ENCODE measurements at regions not wholly inside any gene's neighbourhood (a gene's known extent, or its start where the extent isn't known, plus 50 kb on each side); places are given as distances from the start of the nearest gene placed in this dataset.
"Not testable (repeated sequence)": the region's sequence is repeated elsewhere in the genome, so short reads cannot be mapped to it uniquely, and the experiment has no call there.

DNA sequence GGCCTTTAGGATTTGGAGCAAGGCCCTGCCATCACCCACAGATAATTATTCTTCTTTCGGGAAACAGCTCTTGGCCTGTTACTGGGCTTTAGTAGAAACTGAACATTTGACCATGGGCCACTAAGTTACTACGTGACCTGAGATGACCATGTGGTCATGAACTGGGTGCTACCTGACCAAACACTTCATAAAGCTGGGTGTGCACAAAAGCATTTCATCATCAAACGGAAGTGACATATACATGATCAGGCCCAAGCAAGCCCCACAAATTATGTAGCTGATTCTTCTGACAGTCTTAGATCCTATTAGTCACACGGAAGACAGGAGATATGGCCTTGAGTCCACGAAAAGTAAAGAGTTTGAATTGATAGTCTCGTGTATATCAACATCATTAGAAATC is 130.9 kb upstream of the FBN2 start:
- DNase-seq, result no peak

GRCh38 chr5:128669803-128670202 is 131.8 kb upstream of the FBN2 start:
- DNase-seq, result no peak

DNA sequence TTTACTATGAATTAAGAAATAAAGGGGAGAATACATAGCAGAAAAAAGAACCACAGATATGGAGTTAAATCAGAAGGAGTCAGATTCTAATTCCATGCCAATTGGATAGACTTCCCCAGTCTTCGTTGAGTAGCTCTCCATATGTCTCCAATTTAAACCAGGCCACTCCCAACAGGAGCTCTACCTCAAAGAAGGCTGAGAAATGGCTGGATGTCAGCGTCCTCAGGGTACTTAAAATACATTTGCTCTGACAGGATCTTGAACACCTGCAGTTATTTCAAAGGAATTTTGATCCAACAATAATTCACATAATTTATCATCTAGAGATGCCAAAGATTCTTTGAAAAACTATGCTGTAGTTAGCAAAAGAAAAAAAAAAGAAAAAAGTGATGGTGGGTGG is 133.9 kb upstream of the FBN2 start:
- DNase-seq, result no peak

DNA sequence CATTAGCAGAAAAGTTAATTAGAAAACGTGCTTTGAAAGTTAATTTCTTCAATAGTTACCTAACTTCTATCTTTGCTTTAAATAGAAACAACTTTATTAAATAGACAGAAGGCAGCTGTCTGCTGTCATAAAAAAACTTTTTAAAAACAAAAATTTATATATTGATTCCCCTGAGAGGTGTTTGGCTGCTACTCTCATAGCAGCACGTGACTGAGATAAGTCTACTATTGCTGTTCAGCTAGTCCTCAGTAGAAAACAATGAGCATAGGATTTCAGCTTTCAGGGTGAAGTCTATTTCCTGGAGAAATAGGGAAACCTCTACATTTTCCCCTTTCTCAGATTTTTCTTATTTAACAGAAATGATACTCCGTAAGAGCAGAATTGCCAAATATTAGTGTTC is 135.0 kb upstream of the FBN2 start:
- DNase-seq, result no peak

DNA sequence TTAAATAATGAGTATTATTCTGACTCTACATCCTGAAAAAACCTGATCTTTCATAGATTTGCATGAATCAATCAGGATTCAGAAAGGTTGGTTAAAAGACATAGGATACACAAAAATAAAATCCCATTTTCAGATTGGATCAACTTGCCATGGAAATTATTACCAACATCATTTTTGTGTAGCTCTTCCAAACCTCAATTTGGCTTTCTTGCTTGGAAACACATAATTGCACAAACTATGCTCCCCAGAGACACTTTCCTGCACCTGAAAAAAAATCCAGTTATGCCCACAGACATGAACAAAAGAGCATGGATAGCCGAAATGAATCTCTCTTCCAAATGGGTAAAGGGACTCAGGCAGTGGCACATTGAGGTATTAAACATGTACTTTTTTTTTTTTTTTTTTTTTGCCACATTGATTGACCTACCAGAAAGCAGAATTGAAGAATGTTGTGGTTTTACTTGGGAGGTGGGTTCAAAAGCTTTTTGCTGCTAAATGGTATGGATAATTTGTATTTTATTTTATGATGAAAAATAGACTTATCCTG is 135.4 kb upstream of the FBN2 start:
- no peak for DNase-seq

- no peak for DNase-seq
Measured at GRCh38 chr5:128673970-128674369, 135.9 kb upstream of the FBN2 start.

- peak in 1 of 2 experiments; percentile 19 for DNase-seq
Measured at GRCh38 chr5:128674837-128675446, 136.9 kb upstream of the FBN2 start.

GRCh38 chr5:128681096-128681495 is 143.1 kb upstream of the FBN2 start:
- no peak for DNase-seq

DNA sequence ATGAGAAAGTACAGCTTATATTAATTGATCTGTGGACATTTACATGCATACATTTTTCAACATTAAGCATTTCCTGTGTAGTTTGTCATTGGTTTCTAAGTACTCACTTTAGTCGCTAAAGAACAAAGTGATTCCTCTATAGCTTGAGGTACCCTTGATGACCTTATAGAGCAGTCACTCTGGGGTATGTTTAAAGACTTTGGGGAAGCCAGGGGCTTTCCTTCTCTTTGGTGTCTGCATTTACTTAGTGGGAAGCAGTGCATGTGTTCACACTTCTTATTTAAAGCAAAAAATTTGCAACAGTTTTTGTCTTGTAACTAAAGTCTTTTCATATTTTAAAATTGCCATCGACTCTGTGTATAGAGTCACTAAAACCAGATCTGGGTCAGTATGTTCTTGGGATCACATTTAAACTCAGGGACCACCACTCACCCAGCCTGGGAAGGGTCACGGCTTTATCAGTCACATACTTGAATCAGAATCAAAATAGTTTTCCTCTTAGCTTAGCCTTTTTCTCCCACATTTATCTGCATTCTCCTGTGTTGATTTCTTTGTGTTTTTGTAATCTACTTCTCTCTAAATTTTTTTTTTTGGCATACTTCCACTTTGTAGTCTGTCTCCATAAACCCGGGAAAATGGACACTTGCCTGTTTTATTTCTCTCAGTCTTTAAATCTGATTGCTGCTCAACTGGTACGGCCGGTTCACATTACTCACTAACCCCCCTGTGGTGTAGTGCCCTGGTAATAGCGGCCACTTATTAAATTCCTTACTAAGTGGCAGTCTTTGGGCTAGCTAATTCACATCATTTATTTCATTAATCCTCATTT is 143.9 kb upstream of the FBN2 start:
- no peak for DNase-seq

DNA sequence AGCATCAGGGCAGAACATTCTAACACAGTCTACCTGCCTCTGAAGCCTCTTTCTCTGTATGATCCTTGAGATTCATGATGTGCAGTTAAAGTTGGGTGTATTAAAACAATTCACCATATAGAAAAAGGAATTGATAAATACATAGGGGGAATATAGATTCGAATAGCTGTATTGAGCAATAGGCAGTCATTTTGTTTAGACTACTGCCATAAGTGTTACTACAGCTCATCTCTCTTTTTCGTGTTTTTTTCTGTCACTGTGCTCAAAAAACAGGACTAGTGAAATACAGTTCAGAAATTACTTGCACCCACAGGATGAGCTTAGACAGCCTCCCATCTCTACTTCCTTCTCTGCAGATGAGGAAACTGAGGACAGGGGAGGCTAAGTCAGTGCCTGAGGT is 144.6 kb upstream of the FBN2 start:
- no peak for DNase-seq

DNA sequence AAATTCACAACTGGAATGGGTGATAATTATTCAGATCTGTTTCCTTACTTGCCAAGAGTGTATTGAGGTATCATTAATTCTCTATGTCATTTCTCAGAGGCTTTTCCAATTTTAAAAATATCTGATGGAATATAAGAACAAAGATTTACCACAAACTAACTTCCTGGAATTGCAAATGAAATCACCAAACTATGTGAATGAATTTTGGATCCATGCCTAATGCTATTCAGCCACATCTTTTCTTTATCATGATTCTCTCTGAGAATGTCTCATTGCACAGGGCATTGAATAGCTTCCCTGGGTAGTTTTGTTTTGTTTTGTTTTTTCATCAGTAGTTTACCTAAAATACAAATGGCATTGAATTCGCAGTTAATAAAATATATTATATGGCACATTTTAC is 146.9 kb upstream of the FBN2 start:
- no peak for DNase-seq

- no peak for DNase-seq
Measured at GRCh38 chr5:128687930-128688329, 149.9 kb upstream of the FBN2 start.

DNA sequence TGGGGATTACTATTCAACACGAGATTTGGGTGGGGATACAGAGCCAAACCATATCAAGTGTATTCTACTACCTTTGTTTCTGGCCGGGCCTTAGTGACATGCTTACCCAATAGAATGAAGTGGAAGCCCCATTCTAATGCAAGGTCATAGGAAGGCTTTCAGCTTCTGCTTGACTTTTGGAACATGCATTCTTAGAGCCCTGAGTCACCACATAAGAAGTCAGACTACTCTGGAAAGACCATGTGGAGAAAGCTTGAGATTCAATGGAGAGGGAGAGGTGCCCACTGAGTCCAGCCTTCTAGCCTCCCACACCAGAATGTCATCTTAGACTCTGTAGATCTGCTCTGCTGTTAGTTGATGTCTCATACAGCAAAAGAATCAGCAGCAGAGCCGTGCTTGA is 155.7 kb upstream of the FBN2 start:
- no peak for DNase-seq

DNA sequence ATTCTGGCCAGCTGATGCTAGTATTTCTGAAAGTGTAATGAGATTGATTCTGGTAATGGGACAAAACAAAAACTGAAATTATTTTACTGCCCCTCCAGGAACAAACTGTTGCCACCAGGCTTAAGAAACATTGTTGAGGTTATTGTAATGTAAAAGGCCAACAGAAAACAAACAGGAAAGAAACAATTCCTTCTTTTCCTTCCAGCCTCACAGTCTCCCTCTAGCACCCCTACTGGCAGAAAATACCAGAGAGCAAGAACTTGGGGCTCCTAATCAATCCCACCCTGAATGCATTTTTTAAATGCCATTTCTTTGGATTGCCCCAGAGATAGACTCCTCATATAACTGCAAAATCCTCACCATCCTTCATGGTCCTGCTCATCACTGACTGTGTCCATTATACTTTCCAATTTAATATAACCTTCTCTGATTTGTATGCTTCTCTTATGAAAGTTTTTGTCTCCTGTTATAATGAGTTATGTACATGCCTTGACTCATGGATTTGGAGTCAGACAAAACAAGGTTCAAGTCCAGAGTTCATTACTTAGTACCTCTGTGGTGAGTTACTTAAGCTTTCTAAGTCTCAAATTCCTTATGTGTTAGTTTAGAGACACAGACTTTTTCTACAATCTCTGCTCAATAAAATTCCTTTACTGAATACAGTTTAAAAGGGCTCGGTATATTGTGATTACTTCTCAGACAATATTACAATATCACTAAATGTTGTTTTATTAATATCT is 157.9 kb upstream of the FBN2 start:
- DNase-seq, result no peak

- DNase-seq, result no peak
Measured at GRCh38 chr5:128701301-128701700, 163.3 kb upstream of the FBN2 start.

DNA sequence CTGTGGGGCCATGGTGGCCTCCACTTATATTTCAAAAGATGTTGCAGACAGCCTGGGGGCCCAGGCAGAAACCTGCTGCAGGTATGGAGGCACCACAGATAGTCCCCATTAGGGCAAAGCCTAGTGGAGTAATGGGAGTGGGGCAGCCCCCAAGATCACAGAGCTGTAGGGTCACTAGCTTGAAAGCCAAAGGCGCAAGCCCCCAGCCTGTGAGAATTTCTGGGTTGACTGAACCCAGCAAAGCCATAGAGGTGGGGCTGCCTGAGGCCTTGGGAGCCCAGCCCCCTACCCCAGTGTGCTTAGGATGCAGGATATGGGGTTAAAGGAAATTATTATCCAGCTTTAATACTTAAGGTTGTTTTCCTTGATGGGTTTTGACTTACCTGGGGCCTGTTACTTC is 165.3 kb upstream of the FBN2 start:
- DNase-seq, result no peak

DNA sequence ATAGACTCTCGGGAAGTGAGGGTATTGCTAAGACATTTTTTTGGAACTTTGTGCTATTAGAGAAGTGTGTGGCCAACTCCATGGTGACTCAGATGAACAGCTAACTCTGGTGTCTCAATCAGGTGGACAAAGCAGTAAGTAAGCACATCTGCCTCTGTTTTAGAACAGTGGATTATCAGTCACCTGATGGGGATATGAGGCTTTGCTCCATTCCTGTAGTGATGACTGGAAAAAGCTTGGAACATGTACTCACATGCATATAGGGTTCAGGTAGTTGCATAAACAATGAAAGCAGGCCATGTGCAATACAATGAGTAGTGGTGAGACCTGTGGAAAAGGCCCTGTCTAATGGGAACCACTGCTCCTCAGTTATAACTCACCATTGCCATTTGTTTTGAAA is 168.2 kb upstream of the FBN2 start:
- no peak for DNase-seq

- DNase-seq, result no peak
Measured at GRCh38 chr5:128708841-128709240, 170.8 kb upstream of the FBN2 start.

- no peak for DNase-seq
Measured at GRCh38 chr5:128711216-128711615, 173.2 kb upstream of the FBN2 start.

GRCh38 chr5:128714551-128714950 is 176.5 kb upstream of the FBN2 start:
- DNase-seq, result no peak

DNA sequence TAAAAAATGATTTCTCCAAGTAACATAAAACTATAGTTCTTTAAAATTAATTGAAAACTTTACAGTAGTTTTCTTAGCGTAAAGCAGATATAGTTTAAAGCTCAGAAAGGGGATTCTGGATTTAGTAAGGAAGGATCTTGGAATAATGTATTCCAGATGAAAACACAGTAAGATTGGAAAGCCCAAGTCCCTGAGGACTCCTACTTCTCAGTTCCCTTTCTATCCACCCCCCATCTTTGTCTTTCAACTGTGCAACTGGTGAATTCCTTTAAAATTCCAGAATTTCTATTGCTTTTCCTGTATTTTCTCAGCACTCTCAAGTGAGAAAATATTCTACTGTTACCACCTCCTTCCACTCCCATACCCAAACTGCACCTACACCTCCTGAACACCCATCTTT is 184.5 kb upstream of the FBN2 start:
- DNase-seq, result no peak

GRCh38 chr5:128730021-128730420 is 192.0 kb upstream of the FBN2 start:
- DNase-seq, result not testable (repeated sequence)

DNA sequence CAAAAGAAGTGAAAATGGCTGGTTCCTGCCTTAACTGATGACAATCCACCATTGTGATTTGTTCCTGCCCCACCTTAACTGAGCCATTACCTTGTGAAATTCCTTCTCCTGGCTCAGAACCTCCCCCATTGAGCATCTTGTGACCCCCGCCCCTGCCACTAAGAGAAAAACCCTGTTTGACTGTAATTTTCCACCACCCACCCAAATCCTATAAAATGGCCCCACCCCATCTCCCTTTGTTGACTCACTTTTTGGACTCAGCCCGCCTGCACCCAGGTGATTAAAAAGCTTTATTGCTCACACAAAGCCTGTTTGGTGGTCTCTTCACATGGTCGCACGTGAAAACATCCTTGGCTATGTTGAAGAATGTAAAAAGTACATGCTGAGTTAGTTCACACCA is 197.6 kb upstream of the FBN2 start:
- not testable (repeated sequence) for DNase-seq

DNA sequence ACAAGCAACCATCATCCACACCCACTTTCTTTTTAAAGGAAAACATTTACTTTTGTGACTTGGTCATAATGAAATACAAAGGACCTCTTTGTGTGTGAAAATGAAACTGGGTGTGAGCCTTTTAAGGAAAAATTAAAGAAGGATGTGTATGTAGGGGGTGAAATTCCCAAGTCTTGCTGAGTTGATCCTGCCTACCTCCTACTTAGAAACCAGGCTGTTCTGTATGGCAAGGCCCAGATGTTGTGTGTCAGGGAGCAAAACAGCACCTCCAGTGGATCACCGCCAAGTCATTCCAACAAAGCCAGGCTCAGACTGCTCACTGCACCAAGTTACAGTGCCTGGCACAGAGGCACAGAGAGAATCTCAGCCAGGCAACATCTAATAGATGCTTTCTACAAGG is 198.5 kb upstream of the FBN2 start:
- no peak for DNase-seq
